SKM-1 (cell line): ENCODE measurements at regions not wholly inside any gene's neighbourhood (a gene's known extent, or its start where the extent isn't known, plus 50 kb on each side); places are given as distances from the start of the nearest gene placed in this dataset.

ENCODE experiments used
- DNase-seq: peaks from one replicate; lab custom pipeline; 2025; ENCODE audit not compliant: unreplicated experiment; lab: John Stamatoyannopoulos, UW

DNA sequence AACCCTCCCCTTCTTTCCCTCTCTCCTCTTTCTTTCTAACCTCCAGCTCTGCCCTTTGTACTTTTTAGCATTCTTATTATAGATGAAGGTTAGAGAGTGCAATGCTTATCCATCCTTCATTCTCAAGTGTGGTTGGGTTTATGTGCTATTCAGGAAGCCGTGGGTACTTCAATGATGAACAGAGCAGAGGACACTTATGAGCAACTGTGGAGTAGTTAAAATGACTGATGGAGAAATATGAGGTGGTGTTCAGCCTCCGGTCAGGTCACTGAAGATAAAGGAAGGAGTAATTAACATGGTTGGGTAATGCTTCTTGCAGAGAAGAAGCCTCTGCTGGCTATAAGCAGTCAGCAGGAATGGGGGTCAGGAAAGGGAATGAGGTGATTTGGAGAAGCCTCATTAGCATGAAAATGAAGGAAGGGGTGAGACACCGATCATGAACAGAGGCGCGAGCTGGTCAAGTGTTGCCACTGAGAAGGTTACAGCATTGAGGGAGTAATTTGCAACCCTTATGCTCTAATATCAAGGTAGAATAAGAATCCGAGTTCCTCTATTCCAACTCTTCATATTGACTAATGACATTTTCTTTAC, 174.7 kb downstream of the LPIN1 start:
- peak; percentile 35 for DNase-seq

DNA sequence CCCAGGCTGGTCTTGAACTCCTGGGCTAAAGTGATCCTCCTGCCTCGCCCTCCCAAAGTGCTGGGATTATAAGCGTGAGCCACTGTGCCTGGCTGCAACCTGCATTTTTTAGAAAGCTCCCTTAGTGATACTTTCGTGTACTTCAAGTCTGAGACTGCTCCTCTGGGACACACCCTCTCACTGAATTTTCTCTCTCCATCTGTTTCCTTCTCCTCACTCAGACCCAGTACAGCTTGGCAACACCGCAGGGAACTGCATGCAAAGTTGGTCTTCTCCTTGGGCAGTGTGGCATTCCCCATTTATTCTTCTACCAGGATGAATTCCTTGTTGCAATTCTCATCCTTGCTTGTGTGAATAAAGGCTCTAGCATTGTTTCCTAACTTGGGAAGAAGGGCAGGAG, 175.9 kb downstream of the LPIN1 start:
- no peak for DNase-seq

DNA sequence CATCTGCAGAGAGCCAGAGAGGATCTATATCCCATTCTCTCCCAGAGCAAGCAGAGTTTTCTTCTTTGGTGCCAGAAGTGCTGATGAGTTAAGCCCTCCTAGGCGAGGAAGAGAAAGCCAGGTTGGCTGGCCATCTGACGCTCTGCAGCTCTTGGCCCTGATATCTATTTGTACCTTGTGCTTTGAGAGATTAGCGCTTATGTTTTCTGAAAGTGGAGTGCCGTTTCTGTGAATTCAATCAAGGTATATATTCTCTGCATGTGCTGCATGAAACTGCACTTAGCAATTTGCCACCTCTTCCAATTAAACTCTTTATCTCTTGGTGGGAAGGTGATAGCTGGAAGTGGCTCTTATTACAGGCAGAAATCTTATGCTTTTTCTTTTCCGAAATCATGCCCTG, 177.5 kb downstream of the LPIN1 start:
- no peak for DNase-seq

DNA sequence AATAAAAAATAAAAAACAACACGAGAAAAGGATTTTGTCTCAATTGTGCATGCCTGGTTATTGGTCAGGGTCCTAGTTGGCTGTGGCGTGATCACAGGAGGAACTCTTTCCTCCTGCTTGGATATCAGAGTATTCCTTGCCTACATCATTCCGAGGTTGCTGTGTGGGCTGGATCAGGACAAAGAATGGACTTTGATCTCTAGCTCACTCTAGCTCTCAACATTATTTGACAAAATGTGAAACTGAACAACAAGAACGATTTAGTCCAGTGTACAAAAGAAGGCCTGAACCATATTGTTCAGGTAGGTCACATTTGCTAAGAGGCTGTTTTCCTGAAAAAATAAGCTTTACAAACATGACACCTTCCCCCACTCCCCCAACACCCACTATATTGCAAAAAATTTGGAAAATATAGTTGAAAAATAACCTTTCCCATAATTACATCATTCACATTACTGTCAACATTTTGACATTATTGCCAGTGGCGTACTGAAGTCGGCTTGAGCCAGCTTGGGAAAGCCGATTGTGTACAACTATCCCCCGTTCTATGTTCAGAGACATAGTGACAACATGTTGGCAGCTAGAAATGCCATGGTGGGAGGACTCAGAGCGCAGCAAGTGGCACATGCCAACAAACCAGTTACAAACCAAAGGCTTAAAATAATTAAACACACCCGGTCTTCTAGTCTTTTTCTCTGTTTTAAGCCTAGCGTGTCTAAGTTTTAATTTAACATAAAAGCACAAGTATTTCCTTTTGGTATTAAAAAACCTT, 179.0 kb downstream of the LPIN1 start:
- DNase-seq: no peak

DNA sequence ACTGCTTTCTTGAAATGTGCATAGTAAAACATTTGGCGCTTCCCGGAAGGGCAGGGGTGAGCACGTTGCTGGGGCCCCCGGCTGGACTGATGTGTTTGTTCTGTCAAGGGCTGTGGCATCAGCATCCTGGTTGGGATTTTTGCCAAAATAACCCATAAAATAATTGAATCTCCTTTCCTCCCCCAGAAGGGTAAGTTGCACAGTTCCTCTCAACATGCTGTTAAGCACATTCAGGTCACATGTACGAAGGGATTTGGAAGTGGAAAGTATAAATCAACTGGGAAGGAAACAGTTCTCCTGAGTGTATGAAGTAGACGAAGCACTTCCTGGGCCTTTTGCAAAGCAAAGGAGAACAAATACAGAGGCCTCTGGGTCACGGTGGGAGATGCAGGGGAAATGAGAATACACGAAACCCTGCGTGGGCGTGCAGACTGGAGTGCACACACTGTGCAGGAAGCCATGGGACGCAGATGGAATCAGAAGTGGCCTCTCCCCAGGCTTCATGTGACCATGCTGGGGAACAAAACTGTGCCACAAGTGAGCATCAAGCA, 183.9 kb downstream of the LPIN1 start:
- no peak for DNase-seq

DNA sequence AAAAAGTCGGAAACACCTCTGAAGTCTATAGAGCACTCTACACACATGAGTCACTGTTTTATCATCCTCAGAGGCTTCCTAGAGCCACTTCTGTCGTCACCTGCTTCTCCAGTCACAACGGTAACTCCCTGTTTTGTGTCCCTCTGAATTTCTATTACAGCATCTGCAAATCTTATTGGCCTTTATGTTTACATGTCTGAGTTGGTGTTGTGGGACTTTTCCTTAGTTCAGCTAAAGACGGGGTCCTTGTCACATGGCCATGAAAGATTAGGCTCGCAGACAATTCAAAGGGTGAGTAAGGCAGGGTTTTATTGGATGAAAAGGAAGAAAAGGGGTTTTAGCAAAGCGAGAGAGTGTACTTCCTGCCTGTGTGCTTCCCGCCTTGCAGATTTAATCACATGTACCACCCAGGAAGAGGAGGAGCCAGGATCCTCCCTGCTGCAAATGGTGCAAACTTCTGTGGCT, 185.6 kb downstream of the LPIN1 start:
- DNase-seq: no peak

DNA sequence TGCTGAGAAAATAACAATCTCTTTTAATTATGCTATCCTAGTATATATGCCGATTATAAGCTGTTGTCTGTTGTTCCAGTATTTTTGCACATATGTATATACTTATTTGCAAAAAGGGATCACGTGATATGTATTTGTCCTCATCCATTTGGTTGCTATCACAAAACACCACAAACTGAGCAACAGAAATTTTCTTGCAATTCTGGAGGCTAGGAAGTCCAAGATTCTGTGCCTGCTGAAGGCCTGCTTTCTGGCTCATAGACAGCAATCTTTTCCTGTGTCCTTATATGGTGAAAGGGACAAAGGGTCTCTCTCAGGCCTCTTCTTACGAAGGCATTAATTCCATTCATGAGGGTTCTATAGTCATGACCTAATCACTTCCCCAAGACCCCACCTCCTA, 186.5 kb downstream of the LPIN1 start:
- DNase-seq: no peak

DNA sequence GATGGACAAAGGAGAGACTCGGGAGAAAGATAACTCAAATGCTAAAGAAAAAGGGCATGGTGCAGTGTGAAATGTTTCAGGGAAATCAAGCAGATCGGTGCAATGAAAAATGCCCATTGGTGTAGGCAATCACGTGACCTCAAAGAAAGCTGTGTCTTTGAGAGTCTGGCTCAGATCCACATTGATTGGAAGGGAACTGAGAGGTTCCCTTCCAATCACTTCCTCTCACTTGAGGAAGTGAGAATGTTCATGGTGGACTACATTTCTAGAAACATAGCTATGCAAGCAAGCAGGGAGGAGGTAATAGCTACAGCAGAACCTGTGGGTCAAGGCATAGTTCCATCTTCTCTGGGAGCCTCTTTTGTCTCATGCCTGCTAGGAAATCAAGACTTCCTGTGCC, 187.4 kb downstream of the LPIN1 start:
- DNase-seq: no peak

DNA sequence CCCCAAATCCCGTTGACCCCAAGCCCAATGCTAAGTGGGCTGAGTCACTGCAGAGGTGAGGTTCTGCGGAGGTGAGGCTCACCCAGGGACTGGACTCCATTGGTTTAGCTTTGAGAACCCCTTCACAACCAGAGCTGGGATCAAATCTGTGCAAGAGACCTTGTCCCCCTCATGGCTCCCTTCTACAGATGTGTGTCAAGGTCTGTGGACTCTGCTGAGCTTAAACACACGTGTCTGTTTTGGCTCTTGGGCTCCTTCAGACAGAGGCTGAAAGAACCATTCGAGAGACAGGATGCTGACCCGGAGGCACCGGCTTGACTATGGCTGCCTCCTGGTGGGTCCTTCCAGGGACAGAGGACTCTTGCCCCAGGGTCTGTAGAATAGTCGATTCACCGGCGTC, 190.3 kb downstream of the LPIN1 start:
- DNase-seq: no peak

DNA sequence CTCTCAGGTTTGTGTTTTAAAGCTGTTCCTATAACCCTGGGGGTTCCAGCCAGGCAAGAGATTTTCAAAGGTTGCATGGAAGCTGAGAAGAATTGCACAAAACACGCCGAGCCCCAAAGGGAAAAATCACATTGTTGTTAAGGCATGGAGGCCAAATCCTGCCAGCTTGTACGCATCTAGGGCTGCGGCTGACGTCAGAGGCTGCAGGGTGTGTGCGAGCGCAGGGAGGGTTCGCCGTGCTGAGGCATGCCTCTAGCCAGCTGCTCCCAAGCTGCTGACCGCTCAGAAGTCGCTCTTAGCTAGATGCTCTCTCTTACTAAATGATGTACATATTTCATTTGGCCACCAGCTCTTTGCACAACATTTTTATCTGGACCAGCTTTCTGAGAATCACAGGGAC, 191.8 kb downstream of the LPIN1 start:
- DNase-seq: no peak

DNA sequence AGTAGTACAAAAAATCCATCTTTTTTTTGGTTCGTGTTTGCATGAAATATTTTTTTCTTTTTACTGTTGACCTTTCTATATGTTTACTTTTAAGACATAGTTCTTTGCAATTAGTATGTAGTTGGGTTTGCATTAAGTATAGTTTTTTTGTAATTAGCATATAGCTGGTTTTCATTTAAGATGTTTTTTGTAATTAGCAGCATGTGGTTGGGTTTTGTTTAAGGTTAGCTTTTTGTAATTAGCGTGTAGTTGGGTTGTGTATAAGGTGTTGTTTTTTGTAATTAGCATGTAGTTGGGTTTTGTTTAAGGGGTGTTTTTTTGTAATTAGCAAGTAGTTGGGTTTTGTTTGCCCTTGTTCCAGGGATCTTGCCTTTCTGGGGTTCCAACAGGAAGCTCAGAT, 193.1 kb downstream of the LPIN1 start:
- DNase-seq: no peak

DNA sequence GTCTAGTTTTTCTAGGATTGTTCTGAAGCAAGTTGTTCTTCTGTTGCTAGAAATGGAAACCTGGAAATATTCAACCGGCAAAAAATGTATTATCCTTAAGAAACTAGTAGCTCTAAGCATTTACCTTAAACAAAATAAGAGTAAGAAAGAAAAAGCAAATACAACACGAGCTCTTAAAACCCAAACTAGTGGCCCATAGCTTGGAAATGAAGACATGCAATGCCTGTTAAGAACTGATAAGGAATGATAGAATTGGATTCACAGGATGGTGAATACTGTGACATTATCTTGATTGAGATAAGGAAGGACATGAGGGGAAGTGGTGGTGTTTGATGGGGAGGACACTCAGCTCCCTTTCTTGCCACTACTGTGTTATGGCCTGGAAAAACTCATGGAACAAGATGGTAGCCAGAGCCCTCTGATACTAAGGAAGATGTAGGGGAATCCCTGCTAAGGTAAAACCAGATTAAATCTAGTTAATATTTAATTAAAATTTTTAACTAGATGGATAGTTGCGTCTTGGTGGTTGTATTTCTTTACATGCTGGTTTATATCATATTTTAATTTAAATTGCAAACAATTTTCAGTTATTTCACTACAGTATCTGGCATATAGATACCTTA, 193.8 kb downstream of the LPIN1 start:
- DNase-seq: no peak

DNA sequence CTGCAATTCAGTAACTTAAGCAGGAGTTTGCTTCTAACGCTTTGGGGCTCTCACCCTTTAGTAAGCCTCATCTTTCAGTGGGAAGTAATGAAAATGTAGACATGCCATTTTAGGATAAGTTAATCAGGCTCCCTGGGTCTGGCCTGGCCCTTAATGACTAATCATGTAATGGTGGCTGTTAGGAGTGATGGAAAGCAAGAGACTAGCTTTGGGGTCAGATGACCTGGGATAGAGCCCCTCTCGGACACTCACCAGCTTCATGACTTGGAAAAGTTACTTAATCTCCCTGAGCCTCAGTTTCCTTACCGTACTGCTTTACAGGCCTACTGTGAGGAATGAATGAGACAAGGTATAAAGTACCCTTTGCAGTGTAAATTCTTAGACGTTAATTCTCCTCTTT, 194.4 kb downstream of the LPIN1 start:
- no peak for DNase-seq

DNA sequence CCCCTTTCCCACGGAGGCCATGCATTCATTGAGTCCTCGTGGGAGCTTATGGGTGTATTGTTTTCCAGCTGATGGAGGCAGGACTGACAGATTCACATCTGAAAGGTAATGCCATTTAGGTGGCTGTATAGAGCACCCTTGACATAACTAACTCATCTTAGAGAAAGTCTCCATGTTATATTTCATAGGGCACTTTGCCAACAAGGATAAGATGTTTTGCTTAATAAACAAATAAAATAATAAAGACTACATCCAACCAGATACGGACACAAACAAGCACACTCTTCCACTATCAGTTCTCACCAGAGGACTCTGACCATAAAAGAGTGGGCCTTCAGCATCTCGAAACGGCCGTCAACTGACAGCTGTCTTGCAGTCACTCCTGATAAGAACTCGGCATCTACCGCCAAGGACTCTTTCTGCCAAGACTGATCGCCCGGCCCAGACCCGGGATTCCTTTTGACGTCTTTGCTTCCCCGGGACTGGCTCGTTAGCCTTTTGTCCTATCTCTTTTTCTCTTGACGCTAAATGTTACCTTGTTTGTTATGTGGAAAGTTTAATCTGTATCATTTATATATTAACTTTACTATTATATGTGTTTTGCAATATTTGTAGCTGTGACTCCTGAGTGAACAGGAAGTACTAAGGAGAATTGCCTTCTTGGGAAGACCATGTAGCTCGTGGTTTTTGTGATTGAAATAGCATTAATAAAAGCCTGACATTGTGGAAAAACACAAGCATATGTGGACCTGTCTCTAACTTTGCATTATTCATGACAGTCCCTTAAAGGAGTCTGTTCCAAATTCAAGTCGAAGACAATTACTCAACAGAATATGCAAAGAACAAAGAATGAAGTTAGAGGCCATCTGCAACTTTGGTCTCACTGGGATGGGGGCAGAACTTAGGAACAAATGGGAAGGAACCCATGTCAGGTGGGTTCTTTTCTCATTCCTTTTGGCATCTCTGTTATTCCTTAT, 195.1 kb downstream of the LPIN1 start:
- no peak for DNase-seq

DNA sequence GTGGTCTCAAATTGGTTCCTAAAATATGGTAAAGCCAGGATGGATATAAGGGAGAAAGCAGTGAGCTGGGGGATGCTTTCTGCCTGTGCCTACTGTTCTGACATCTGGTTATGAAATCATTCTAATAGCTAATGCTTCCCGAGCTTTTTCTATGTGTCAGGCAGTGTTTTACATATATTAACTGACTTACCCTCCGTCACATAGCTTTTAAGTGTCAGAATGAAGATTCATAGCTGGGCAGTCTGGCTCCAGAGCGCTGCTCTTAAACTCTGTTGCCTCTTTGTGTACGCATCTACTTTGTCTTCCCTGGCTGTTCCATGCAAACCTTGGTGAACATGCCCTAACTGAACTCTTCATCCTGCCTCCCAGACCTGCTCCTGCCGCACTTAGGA, 195.7 kb downstream of the LPIN1 start:
- DNase-seq: no peak

DNA sequence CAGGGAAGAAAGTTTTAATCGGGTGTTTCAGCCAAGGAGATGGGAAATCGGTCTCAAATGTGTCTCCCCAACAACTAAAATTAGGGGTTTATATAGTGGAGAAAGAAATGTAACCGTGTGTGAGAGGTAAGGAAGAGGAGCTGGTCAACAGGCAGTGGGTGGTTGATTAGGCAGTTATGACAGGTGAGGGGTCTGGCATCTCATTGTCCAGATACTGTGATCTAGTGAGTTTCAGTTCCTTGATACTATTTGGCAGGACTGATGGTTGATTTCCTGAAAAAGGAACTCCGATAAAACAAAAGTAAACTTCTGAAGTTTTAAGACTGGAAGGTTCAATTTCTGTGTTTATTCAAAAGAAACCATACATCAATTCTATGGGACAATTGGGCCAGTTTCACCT, 197.9 kb downstream of the LPIN1 start:
- DNase-seq: no peak

DNA sequence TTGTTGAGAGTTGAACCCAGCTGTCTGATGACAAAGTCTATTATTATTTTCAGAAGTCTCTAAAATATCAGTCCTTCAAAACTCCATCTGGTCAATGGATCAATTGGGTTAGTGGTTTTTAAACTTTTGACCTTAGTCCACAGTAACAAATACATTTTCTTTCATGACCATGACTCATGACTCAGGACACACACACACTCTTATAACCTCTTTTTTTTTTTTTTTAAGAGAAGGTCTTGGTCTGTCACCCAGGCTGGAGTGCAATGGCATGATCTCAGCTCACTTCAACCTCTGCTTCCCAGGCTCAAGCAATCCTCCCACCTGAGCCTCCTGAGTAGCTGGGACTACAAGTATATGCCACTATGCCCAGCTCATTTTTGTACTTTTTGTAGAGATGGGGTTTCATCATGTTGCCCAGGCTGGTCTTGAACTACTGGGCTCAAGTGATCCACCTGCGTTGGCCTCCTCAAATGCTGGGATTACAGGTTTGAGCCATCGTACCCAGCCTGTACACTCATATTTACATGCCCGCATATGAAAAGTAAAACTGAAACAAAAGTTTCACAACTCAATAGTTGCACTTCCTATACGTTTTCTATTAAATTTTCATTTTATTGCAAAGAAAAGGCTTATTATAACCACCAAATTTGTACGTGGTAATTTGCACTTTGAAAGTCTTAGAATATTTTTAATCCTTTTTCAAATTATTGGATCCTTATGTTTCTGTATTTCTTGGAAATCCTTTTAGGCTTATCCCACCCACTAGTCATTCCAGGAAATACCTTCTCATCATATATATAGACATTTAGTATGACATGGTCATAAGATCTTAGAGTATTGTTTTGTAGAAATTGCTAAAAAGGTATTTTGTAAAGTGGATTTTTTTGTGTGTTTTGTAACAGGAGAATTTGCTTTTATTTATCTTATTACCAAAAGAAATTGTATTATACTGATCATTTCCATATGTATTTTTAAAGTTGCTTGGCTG, 199.0 kb downstream of the LPIN1 start:
- DNase-seq: no peak

DNA sequence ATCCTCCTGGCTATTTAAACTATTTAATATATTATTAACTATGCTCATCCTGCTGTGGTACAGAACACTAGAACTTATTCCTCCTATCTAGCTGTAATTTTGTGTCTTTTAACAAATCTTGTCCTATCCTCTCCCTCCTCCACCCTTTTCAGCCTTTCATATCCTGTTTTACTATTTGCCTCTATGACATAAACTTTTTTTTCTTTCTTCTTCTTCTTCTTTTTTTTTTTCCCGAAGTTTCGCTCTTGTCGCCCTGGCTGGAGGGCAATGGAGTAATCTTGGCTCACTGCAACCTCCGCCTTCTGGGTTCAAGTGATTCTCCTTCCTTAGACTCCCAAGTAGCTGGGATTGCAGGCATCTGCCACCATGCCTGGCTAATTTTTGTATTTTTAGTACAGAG, 201.5 kb downstream of the LPIN1 start:
- no peak for DNase-seq

DNA sequence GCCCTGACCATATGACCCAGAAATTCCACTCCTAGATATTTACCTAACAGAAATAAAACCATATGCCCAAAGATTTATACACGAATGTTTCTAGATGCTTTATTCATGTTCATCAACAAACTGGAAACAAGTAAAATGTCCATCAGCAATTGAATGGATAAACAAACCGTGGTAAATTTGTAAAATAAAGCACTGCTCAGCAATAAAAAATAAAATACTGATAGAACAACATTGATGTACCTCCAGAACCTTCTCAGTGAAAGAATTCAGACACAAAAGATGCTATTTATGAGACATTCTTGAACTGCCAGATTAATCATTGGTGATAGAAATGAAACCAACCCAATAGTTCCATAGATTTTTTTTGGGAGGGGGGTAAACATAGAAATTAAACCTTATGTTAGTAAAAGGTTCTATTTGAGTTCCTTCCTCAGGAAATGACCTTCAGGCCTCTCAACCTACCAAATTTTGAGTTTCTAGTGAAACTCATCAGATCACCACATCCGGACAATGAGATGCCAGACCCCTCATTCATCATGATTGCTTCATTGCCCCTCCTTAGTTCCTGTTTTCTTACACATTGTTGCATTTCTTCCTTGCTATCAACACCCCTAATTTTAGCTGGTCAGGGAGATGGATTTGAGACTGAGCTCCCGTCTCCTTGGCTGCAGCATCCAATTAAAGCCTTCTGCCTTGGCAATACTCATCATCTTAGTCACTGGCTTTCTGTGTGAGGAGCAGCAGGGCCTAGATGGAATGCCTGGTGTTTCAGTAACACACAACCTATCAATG, 203.5 kb downstream of the LPIN1 start:
- DNase-seq: no peak
